Ishikawa (cell line): ENCODE measurements at regions not wholly inside any gene's neighbourhood (a gene's known extent, or its start where the extent isn't known, plus 50 kb on each side); places are given as distances from the start of the nearest gene placed in this dataset.

Source experiments
- CEBPB ChIP-seq: IDR thresholded peaks from 2 replicates; pipeline ENCODE4 v1.6.1; 2012
- CREB1 ChIP-seq: IDR thresholded peaks from 2 replicates; pipeline ENCODE4 v1.6.1; 2012; ENCODE audit warnings: low read depth
- EGR1 ChIP-seq: IDR thresholded peaks from 2 replicates; pipeline ENCODE4 v1.6.1; 2012
- EP300 ChIP-seq: IDR thresholded peaks from 2 replicates; pipeline ENCODE4 v1.6.1; 2012; ENCODE audit warnings: borderline replicate concordance
- FOXM1 ChIP-seq: IDR thresholded peaks from 2 replicates; pipeline ENCODE4 v1.6.1; 2012; ENCODE audit warnings: low read depth, borderline replicate concordance
- NFIC ChIP-seq: IDR thresholded peaks from 2 replicates; pipeline ENCODE4 v1.6.1; 2012
- RAD21 ChIP-seq: IDR thresholded peaks from 2 replicates; pipeline ENCODE4 v1.6.1; 2012; ENCODE audit warnings: low read depth
- TAF1 ChIP-seq: IDR thresholded peaks from 2 replicates; pipeline ENCODE4 v1.6.1; 2012; ENCODE audit warnings: low read depth, mild to moderate bottlenecking
- TCF12 ChIP-seq: IDR thresholded peaks from 2 replicates; pipeline ENCODE4 v1.6.1; 2012; ENCODE audit warnings: low read depth
- TEAD4 ChIP-seq: IDR thresholded peaks from 2 replicates; pipeline ENCODE4 v1.6.1; 2012
- YY1 ChIP-seq: IDR thresholded peaks from 2 replicates; pipeline ENCODE4 v1.6.1; 2012; ENCODE audit warnings: low read depth
- ZBTB7A ChIP-seq: IDR thresholded peaks from 2 replicates; pipeline ENCODE4 v1.6.1; 2012; ENCODE audit warnings: low read depth
- TF ChIP-seq, protein P1 (sequence below): IDR thresholded peaks from 2 replicates; pipeline ENCODE4 v1.6.1; 2012; ENCODE audit warnings: low read depth, mild to moderate bottlenecking
- TF ChIP-seq, protein P2 (sequence below): IDR thresholded peaks from 2 replicates; pipeline ENCODE4 v1.6.1; 2012
- TF ChIP-seq, protein P3 (sequence below): IDR thresholded peaks from 2 replicates; pipeline ENCODE4 v1.6.1; 2012

DNA sequence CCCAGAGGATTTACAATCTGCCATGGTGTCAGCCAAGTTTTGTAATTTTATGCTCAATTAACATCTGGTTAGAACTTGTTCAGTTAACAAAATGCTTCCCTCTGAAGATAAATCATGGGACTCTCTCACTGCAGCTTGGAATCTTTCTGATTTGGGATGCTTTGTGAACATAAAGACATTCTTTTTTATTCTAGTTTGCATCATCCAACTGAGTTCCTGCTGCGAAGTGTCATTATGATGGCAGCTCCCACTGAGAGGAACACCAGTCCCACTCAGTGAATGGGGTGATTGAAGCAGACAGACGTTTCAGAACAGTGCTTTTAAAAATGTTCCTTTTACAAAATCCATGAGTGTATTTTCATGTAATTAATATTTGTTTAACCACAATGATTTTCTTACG is 863.8 kb downstream of the TLE4 start:
- TF ChIP-seq ZBTB7A (no peak), TAF1 (no peak), EGR1 (no peak)
- TF ChIP-seq, protein P1, sequence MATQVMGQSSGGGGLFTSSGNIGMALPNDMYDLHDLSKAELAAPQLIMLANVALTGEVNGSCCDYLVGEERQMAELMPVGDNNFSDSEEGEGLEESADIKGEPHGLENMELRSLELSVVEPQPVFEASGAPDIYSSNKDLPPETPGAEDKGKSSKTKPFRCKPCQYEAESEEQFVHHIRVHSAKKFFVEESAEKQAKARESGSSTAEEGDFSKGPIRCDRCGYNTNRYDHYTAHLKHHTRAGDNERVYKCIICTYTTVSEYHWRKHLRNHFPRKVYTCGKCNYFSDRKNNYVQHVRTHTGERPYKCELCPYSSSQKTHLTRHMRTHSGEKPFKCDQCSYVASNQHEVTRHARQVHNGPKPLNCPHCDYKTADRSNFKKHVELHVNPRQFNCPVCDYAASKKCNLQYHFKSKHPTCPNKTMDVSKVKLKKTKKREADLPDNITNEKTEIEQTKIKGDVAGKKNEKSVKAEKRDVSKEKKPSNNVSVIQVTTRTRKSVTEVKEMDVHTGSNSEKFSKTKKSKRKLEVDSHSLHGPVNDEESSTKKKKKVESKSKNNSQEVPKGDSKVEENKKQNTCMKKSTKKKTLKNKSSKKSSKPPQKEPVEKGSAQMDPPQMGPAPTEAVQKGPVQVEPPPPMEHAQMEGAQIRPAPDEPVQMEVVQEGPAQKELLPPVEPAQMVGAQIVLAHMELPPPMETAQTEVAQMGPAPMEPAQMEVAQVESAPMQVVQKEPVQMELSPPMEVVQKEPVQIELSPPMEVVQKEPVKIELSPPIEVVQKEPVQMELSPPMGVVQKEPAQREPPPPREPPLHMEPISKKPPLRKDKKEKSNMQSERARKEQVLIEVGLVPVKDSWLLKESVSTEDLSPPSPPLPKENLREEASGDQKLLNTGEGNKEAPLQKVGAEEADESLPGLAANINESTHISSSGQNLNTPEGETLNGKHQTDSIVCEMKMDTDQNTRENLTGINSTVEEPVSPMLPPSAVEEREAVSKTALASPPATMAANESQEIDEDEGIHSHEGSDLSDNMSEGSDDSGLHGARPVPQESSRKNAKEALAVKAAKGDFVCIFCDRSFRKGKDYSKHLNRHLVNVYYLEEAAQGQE, result no peak

GRCh38 chr9:80426992-80427391 is 855.2 kb downstream of the TLE4 start:
- TF ChIP-seq, protein P1, result no peak
- TF ChIP-seq RAD21 (no peak), CEBPB (no peak), EGR1 (no peak), TCF12 (no peak), TAF1 (no peak), CREB1 (no peak), ZBTB7A (no peak)

- no peak for TF ChIP-seq FOXM1
- TF ChIP-seq RAD21, result no peak
- TF ChIP-seq, protein P2, sequence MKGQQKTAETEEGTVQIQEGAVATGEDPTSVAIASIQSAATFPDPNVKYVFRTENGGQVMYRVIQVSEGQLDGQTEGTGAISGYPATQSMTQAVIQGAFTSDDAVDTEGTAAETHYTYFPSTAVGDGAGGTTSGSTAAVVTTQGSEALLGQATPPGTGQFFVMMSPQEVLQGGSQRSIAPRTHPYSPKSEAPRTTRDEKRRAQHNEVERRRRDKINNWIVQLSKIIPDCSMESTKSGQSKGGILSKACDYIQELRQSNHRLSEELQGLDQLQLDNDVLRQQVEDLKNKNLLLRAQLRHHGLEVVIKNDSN, result no peak
- TF ChIP-seq TEAD4, result no peak
These were observed 845.5 kb downstream of the TLE4 start for GRCh38 chr9:80417211-80417773.

- no peak for TF ChIP-seq TCF12
- no peak for TF ChIP-seq YY1
- TF ChIP-seq, protein P2, result no peak
- no peak for TF ChIP-seq NFIC
- no peak for TF ChIP-seq TEAD4
- TF ChIP-seq ZBTB7A, result no peak
- TF ChIP-seq, protein P1, result no peak
- TF ChIP-seq EGR1, result no peak
- TF ChIP-seq, protein P3, sequence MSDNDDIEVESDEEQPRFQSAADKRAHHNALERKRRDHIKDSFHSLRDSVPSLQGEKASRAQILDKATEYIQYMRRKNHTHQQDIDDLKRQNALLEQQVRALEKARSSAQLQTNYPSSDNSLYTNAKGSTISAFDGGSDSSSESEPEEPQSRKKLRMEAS, result no peak
- TF ChIP-seq EP300, result no peak
- no peak for TF ChIP-seq FOXM1
- no peak for TF ChIP-seq TAF1
- no peak for TF ChIP-seq RAD21
- TF ChIP-seq CREB1, result no peak
These were observed 838.3 kb downstream of the TLE4 start for GRCh38 chr9:80410106-80410505.

- TF ChIP-seq TCF12, result no peak
- TF ChIP-seq, protein P1, result no peak
- no peak for TF ChIP-seq EGR1
- TF ChIP-seq YY1, result no peak
- TF ChIP-seq TEAD4, result no peak
- no peak for TF ChIP-seq ZBTB7A
- no peak for TF ChIP-seq RAD21
- no peak for TF ChIP-seq FOXM1
- no peak for TF ChIP-seq CREB1
- TF ChIP-seq, protein P2, result no peak
- no peak for TF ChIP-seq EP300
- TF ChIP-seq, protein P3, result no peak
- TF ChIP-seq CEBPB, result no peak
- no peak for TF ChIP-seq NFIC
- no peak for TF ChIP-seq TAF1
These were observed 835.5 kb downstream of the TLE4 start for GRCh38 chr9:80407220-80407619.
